NCI-H524 (cell line): ENCODE measurements at regions not wholly inside any gene's neighbourhood (a gene's known extent, or its start where the extent isn't known, plus 50 kb on each side); places are given as distances from the start of the nearest gene placed in this dataset.

Experiments used
- DNase-seq, 2 experiments: peaks; one replicate each; lab custom pipeline; 2025; lab: John Stamatoyannopoulos, UW

DNA sequence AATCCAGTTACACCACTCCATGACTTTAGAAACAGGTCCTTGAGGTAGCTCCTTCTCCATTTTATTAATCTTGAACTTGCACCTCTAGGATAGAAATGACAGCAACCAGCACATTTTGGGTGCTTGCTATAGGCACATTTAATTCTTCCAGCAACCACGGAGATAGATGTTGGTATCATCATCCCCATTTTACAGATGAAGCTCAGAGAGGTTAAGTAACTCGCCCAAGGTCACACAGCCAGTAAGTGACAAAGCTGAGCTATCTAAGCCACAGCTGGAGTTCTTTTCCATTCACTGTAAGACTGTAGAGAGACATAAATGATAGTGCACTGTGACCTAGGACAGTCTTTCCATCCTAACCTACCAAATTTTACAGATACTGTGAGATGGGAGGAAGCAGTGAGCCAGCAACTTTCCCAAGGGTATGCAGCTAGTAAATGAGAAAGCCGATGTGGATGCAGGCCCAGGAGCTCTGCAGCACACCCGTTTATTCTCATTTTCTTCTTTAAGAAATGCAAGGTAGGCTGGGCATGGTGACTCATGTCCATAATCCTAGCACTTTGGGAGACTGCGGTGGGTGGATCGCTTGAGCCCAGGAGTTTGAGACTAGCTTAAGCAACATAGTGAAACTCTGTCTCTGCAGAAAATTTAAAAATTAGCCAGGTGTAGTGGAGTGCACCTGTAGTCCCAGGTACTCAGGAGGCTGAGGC is 103.2 kb downstream of the TBX5 start:
- DNase-seq: no peak

DNA sequence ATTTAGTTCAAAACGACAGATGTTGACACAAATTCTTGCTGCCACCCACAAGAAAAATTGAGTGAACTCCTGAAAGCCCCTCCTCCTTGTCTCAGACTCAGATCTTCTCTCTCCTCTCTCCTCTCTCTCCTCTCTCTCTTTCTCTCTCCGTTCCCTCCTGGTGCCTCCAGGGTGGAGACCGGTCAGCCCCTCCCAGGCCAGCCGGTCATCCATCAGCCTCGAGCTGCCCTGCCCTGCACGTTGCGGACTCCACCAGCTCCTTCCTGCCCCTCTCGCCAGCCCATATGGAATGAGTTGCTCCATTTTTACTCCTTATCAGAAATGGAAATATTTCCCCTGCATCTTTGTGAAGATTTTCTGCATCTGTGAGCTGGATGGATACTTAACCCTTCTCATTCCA is 103.8 kb downstream of the TBX5 start:
- no peak for DNase-seq

DNA sequence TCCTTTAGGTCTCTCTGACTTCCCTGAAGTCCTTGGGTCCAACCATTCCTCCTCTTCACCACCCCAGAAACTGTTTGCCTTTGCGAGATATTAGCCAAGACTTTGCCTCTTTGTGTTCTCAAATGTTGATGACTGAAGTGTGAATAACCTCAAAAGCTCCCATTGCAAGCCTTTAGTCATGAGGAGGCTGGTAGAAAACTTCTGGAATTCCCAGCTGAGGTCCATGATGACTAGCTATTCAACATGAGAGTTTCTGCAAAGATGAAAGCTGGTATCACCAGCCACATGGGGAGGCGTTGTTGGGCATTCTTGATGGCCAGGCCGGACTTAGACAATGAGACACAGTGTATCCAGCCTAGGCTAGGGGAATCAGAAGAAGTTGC is 111.7 kb downstream of the TBX5 start:
- DNase-seq: no peak

DNA sequence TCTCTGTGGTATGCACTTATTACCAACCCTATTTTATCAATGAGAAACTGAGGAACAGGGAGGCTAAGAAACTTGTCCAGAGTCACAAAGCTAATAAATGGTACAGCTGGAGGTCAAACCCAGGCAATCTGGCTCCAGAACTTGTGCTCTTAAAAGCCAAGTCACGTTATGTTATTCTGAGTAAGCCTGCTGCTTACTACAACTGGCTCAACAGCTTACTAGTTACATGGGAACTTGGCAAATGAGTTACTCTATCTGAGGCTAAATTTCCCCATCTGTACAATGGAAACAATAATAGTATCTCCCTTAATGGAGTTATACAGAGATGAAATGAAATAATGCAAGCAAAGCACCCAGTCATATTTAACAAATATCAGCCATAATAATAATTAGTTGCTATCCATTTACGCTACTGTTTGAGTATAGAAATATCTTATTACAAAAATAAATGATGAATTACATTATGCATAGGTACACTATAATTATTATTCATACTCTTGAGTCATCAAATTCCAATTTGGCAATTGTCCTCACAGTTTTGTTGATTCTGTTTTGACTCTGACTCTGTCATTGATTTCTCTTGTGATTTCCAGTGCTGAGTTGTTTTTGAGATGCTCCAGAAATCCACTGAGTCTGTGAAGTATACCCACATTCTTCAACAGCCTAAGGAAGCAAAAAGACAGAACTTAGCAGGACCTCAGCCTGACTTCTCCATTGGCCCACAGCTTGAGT is 112.2 kb downstream of the TBX5 start:
- DNase-seq: no peak

DNA sequence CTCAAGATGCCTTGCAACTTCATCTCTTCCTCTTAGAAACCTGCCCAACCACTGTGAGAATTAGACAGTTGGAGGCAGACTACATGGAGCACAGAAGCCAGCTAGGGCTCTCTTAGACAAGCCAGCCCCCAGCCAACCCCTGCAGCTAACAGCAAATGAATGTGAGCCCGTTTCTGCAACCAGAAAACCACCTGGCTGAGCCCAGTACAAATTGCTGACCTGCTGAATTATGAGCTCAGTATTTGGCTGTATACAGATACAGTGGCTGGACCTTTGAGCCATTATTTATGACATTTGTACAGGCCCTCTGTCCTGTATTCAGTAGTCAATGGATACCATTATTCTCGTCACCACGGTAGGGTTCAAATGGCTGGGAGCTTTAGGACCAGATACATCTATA is 112.9 kb downstream of the TBX5 start:
- no peak for DNase-seq

DNA sequence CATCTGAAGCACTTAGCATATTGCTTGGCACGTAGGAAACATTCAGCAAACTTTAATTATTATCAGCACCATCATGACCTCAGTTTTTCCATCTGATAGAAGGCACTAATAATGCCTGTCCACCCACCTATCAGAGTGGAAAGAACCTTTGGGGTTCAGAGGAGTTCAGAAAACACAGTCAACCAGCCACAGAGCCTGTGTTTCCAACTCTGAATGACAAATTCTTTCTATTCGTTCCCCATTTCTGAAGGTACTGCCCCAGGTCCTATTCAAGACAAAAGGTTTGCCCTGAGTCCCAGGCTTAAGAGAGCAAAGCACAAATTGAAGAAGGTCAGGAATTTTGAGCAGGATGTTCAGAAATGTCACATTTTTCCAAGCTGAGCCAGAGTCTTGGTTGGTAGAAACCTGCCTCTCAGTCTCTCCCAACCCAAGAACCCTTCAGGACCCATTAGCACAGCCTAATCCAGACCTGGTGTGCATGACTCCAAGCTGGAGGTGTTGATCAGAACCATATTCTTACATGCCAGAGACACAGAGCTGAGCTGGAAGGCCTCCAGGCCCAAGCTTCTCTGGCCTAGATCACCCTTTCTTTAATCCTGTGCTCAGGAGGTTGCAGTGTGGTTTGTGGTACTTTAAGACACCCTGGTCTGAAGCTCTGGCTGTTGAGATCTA is 114.4 kb downstream of the TBX5 start:
- DNase-seq: no peak

DNA sequence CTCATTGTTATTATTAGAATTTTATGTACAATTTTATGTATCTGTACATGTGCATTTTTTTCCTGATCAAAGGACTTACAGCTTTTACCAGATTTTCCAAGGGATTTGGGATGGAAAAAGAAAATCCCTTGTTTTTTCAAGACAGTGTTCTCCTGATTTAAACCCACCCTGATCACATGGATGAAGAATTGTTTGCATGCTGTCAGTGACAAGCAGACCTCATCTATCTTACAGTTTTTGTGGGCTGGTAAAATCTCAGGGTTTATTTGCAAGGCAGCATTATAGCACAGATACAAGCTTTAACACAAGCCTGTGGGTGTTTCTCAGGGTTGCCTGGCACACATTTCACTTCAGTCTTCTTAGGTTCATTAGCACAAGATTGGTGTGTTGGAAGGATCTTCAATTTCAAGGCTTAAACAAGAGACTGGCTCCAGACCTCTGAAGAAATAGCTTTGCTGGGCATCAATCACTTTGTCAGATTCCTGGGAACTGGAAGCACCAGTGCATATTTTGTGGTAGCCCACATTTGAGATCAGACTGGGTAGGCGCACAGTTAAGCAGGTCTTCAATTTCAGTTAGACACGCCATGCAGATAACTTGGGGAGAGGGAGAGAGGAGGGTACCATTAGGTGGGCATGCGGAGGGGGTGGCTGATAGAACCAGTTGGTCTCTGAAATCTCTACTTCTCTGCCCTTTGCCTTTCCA is 118.0 kb downstream of the TBX5 start:
- DNase-seq: no peak

DNA sequence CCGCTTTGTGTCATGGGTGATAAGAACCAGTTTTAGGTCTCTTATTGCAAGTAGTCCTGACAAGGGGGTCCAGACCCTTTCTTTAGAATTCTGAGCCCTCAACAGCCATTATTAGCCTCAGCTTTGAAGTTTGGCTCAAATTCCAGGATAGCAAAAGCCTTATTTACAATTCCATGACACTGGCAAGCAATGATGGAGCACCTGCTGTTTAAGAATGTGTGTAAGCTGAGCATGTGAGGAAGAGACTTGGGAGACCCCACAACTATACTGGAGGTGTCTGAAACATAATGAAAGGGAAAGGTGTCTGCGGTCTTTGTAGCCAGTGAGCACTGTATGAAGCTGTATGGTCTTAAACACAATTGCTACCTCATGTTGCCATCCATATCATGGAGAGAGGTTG is 119.8 kb downstream of the TBX5 start:
- no peak for DNase-seq

DNA sequence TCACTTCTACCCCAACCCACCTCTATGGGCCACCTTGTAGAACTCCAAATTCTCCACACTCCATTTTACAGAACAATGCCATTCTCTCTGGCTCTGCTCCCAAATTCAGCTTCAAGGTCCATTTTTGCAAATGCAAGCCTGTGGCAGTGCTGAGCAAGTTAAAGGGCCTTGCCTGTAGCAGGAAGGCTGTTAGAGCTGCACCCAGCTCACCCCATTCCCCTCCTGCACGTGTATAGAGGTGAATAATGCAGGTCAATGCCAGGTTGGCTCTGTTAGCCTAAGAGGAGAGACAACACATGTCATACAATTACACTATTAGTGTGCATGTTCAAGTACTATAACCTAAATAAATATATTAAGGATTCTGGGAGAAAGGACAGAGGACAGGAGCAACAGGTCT is 120.4 kb downstream of the TBX5 start:
- no peak for DNase-seq

DNA sequence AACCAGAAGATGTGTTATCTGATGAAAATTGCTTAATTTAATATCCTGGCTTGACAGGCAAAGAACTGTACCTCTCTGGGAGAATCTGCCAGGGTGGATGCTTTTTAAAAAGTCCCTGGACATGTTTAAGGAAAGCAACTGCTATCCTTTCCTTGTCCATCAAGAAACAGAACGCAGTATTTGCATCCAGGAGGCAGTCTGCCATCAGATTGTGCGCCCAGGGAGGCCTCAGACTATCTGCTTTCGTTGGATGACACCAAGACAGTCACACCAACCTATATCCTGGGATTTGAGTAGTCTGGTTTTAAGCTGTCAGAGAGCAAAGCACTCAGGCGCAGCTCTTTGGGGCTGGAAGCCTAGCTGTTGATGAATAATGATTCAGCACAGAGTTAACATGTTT is 121.9 kb downstream of the TBX5 start:
- no peak for DNase-seq

DNA sequence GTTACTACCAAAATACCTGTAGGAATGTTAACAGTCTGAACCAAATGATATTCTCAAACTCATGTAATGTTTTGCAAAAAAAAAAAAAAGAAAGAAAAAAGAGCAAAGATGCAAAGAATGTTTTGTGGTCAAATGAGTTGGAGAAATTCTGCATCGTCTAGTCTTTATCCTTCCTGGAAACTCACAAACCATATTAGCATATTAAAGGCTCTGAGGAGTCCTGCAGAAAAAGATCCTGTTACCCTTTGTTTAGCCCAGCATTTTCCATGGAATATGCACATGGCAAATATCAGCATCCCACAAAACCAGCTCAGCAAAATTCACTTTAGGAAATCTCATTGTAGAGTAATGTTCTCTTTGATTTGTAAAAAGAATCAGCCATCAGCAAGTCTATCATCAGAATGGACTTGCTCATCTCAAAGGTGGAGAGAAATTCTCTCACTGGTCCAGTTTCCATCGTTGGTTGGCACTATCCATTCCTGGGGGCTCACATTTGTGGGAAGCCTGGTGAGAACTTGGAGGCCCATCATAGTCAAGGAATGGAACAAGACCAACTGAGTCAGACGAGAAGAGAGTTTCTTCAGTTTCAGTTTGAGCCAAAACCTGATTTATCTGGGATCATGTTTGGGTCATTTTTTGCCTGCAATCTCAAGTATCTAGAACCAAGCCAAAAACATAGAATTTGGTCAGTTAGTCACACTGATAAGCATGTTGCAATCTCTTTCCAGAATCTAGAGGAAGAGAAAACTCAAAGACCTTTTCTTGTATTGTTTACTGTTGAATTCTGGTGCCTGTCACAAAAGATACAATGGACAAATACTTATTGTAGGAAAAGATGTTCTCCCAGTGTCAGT is 129.8 kb downstream of the TBX5 start:
- no peak for DNase-seq

DNA sequence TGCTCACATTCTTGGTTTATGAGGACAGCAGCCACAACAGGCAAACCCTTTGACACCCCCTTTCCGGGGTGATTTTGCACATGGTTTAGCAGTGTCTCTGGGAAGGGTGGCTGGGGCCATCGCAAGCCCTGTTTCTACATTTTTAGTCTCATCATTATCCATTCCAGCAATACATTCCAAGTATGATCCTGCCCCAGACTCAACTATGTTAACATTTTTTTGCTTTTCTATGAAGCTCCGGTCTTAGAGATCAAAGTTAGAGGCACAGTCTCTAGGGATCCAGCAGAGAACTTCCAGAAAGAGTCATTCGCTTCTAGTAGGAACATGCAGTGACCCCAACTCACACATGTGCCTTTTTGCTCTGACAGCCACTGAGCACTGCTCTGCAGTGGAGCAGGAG is 130.9 kb downstream of the TBX5 start:
- no peak for DNase-seq

DNA sequence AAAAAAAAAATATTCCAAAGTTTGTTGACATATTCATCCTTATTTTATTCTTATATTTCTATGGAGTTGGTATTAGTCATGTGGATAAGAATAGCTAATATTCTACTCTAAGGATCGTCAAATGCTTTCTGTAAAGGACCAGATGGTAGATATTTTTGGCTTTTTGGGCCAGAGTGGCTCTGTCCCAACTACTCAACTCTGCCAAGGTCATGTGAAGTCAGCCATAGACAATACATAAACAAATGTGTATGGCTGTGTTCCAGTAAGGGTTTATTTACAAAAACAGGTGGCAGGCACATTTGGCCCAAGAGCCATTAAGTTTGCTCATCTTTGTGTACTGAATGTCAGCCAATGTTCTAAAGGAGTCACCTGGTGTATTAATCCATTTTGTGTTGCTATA is 131.8 kb downstream of the TBX5 start:
- no peak for DNase-seq

DNA sequence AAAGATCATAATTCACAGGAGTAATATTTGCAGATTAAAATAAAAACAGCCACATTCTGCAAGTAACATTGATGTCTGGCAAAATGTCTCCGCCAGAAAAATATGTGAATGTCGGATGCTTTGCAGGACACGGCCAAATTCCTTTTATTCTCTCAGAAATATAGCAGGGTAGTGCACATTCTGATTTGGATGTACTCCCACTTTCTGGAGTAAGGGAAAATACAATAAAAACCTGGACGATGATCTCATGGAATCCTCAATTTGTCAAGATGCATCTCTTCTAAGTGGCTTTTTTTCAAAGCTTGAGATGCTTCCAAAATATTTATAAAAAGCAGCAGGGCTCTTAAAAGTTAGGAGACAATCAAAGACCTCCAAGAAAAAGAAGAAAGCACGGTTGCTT is 133.3 kb downstream of the TBX5 start:
- DNase-seq: no peak

DNA sequence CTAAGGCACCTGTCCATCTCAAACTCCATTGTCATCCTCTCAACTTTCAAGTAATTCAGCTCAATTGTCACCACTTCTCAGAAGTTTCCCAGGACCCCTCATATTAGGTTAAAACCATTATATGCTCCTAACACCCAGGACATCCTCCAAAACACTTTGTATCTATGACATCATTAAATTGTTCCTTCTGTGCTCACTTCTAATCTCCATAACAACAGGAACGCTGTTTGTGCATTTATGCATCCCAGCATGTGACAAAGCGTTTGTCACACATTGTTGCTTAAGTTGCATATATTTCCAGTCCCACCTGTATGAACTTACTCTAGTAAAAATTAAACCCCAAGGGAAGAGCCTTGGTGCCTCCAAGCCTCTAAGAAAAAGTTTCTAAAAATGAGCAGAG is 133.9 kb downstream of the TBX5 start:
- no peak for DNase-seq

DNA sequence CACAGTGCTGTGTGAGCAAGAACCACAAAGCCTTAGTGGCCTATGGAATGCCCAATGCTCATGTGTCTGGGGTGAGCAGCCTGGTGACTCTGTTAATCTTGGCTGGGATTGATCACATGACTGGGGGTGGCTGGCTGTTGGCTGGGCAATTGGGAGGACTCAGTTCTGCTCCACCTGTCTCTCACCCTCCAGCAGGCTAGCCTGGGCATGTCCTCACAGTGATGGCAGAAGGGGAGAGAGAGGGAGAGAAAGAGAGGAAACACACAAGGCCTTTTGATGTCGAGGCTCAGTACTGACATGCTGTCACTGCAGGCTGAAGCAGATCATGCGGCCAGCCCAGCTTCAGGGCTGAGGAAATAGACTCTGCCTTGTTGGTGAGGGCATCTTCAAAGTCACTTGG is 136.8 kb downstream of the TBX5 start:
- DNase-seq: no peak

DNA sequence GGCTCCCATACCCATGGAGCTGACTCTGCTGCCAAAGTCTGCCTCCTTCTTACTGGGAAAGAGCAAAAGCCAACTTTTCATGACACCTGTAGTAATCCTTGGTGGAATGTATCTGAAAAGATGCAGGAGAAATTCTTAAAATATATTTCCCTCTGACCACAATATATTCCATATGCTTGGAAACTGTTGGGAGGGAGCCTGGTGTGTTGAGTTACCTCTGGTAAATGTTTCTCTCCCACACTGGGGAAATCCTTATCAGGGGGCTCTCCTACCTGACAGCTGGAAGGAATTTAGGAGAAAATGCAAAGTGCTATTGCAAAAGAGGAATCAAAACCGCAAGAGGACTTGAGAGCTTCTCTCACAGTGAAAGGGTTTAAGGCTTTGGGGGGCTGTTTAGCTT is 139.4 kb downstream of the TBX5 start:
- no peak for DNase-seq

DNA sequence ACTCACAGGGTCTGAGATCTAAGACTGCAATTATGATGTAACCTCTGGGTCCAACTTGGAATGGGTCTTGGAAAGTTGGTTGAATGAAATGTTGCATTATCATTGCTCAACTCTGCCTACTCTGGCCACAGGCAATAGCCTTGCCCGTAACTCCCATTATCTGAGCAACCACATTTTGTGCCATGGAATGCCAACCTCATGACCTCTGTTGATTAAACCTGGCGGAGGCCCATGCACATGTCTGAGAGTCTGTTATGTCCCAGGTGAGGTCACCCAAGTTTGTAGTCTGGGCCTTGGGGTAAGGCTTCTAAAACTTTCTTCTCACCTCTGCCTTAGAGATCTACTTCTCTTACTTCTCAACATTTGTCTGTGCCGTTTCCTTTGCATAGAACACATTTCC is 140.9 kb downstream of the TBX5 start:
- DNase-seq: no peak

DNA sequence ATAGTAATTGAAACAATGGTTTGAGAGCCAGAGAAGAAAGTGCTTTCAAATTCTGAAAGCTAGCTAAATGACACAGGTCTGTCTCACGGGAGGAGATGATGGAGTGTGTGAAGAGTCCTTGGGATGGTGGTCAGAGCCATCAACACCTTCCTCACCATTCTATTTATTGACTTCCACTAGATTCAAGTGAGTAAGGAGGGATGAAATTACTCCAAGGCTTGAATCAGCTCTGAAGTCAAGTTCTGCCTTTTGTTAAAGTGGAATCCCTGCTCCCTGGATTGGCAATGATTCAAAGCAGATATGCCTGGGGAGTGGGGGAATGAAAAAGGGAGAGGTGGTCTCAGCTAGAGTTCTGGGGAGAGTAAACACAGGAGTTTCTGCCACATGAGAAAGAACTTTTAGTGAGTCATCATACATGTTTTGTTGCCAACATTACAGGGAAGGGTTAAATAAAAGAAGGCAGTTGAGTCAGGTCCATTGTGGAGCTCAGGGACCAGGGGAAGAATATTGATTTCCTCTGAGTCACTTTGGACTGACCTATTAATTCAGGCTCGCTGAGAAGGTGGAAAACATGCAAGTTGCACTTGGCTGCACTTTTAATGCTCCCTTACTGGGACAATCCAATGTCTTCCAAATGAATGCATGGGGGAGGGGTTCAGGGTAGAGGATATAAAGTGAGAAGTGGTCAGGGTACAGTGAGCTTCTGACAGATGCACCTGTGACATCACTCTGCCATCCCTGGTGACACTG is 142.7 kb downstream of the TBX5 start:
- no peak for DNase-seq

DNA sequence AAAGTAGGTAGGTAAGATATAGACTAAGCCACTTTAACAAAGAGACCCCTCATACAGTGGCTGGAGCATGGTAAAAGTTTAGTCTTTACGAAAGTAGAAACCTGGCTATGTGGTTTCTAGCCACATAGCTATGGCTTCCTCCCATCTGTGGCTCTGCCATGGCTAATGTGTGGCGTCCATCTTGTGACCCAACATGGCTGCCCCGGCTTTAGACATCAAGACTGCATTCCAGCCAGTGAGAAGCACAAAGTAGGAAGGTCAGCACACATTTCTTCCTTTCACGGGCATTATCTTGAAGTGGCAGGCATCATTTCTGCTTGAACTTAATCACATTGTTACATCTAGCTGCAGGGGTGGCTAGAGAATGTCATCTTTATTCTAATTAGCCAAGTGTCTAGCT is 148.3 kb downstream of the TBX5 start:
- DNase-seq: no peak

DNA sequence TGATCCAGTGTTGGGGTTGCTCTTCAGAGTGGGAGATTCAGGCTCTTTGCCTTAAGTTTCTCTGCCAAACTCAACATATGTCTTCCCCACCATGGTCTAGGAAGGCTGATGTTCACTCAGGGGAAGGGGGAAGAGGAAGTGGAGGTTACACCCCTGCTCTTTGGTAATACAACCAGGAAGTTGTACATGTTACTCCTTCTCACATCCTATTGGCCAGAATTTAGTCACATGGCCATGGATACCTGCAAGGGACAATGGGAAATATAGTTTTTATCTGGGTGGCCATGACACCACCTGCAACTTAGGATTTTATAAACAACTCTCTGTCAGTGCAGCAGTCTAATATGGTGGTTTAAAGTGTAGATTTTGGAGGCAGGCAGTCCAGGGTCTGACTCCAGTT is 150.9 kb downstream of the TBX5 start:
- no peak for DNase-seq
